ENCODE measurements at regions not wholly inside any gene's neighbourhood (a gene's known extent, or its start where the extent isn't known, plus 50 kb on each side); places are given as distances from the start of the nearest gene placed in this dataset.

- DNase-seq (ENCODE audit: low read depth) = no peak
- H3K4me3 ChIP-seq (ENCODE audit: control insufficient read depth, low read depth, low read length) = no peak overlapping the region
- TF ChIP-seq CTCF (conservative IDR thresholded peaks at IDR 0.05; ENCODE audit: control insufficient read depth, insufficient read depth, low read depth, low read length) = no peak
Measured at GRCh38 chr12:34348064-34348463, 325.8 kb downstream of the ALG10 start.

GRCh38 chr12:34348836-34349672, 326.8 kb downstream of the ALG10 start:
- no peak for TF ChIP-seq CTCF (conservative IDR thresholded peaks at IDR 0.05; ENCODE audit: control insufficient read depth, insufficient read depth, low read depth, low read length)
- no peak overlapping the region for H3K4me3 ChIP-seq (ENCODE audit: control insufficient read depth, low read depth, low read length)
- DNase-seq (ENCODE audit: low read depth) = no peak

GRCh38 chr12:34349673-34349961, 327.3 kb downstream of the ALG10 start:
- no peak overlapping the region for H3K4me3 ChIP-seq (ENCODE audit: control insufficient read depth, low read depth, low read length)
- no peak for DNase-seq (ENCODE audit: low read depth)
- no peak for TF ChIP-seq CTCF (conservative IDR thresholded peaks at IDR 0.05; ENCODE audit: control insufficient read depth, insufficient read depth, low read depth, low read length)

GRCh38 chr12:34350092-34351041, 328.1 kb downstream of the ALG10 start:
- TF ChIP-seq CTCF (conservative IDR thresholded peaks at IDR 0.05; ENCODE audit: control insufficient read depth, insufficient read depth, low read depth, low read length) = no peak
- H3K4me3 ChIP-seq (ENCODE audit: control insufficient read depth, low read depth, low read length) = no peak overlapping the region
- DNase-seq (ENCODE audit: low read depth) = no peak

DNA sequence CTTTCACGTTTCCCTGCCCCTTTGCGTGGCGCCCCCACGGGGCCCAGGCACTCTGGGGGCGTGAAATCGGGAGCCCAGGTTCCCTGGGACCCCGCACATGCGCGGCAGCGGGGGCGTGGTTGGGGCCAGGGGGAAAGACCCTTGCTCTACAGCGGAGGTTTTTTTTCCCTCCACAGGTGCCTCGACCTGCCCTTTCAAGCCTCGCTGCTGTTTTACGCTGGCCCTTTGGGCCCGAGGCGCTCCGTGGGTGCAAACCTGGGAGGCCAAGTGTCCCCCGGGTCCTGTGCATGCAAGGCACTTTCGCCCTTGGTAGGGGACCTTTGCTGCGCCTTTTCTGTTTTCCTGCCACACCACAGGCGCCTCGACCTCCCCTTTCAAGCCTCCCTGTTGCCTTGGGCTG, 329.8 kb downstream of the ALG10 start:
- TF ChIP-seq CTCF (conservative IDR thresholded peaks at IDR 0.05; ENCODE audit: control insufficient read depth, insufficient read depth, low read depth, low read length) = no peak
- H3K4me3 ChIP-seq (ENCODE audit: control insufficient read depth, low read depth, low read length) = no peak overlapping the region
- no peak for DNase-seq (ENCODE audit: low read depth)

DNA sequence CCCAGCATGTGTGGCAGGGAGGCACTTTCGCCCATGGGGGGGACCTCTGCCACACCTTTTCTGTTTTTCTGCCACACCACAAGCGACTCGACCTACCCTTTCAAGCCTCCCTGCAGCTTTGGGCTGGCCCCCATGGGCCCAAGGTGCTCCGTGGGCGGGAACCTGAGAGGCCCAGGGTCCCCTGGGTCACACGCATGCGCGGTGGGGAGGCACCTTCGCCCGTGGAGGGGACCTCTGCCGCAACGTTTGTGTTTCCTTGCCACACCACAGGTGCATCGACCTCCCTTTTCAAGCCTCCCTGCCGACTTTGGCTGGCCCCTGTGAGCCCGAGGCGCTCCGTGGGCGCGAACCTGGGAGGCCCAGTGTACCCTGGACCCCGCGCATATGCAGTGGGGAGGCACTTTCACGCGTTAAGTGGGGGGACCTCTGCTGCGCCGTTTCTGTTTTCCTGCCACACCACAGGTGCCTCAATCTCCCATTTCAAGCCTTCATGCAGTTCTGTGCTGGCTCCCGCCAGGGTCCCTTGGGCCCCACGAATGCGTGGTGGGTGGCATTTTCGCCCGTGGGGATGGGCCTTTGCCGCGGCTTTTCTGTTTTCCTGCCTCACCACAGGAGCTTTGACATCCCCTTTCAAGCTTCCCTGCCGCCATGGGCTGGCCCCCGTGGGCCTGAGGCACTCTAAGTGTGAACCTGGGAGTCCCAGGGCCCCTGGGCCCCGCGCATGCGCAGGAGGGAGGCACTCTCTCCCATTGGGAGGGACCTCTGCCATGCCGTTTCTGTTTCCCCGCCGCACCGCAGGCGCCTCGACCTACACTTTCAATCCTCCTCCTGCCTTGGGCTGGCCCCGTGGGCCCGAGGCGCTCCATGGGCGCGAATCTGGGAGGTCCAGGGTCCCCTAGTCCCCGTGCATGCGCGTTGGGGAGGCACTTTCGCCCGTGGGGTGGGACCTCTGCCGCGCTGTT, 332.2 kb downstream of the ALG10 start:
- no peak for DNase-seq (ENCODE audit: low read depth)
- TF ChIP-seq CTCF (conservative IDR thresholded peaks at IDR 0.05; ENCODE audit: control insufficient read depth, insufficient read depth, low read depth, low read length) = no peak
- no peak overlapping the region for H3K4me3 ChIP-seq (ENCODE audit: control insufficient read depth, low read depth, low read length)

Measured in fibroblast of mammary gland (primary cell).